Neural cell (in vitro differentiated cells): ENCODE measurements at regions not wholly inside any gene's neighbourhood (a gene's known extent, or its start where the extent isn't known, plus 50 kb on each side); places are given as distances from the start of the nearest gene placed in this dataset.

Source experiments
- H2AFZ ChIP-seq: fragments of 200-600, 300-800 bp; sonication (generic), shearing (Covaris generic); 2 replicates; pipeline ENCODE4 v1.6.0; 2014; ENCODE audit warnings: low read depth, mild to moderate bottlenecking, antibody characterized with exemption, low read length, moderate library complexity
- H3F3A ChIP-seq: fragments of 200-600 bp; shearing (Covaris generic); 2 replicates; pipeline ENCODE4 v1.6.1; 2016; ENCODE audit warnings: mild to moderate bottlenecking, moderate library complexity, mixed read lengths, antibody characterized with exemption, low read length; ENCODE audit not compliant: insufficient read depth, poor library complexity, severe bottlenecking
- H3K27ac ChIP-seq: fragments of 200-600, 300-800 bp; sonication (generic), shearing (Covaris generic); 2 replicates; pipeline ENCODE4 v1.5.1; 2014; ENCODE audit warnings: mild to moderate bottlenecking, low read length, moderate library complexity
- H3K27me3 ChIP-seq: fragments of 300-800, 200-600 bp; sonication (generic), shearing (Covaris generic); 2 replicates; pipeline ENCODE4 v1.6.0; 2014; ENCODE audit warnings: mild to moderate bottlenecking, low read depth, low read length, moderate library complexity; ENCODE audit not compliant: insufficient read depth
- H3K36me3 ChIP-seq: fragments of 300-800, 200-600 bp; sonication (generic), shearing (Covaris generic); 2 replicates; pipeline ENCODE4 v1.5.1; 2014; ENCODE audit warnings: mild to moderate bottlenecking, antibody characterized with exemption, low read length, moderate library complexity; ENCODE audit not compliant: insufficient read depth
- H3K4me2 ChIP-seq: fragments of 300-800, 200-600 bp; sonication (generic), shearing (Covaris generic); 2 replicates; pipeline ENCODE4 v1.6.0; 2014; ENCODE audit warnings: mild to moderate bottlenecking, low read length
- H3K4me3 ChIP-seq: fragments of 300-800, 200-600 bp; sonication (generic), shearing (Covaris generic); 2 replicates; pipeline ENCODE4 v1.5.1; 2014; ENCODE audit warnings: mild to moderate bottlenecking, low read length, moderate library complexity
- H3K79me2 ChIP-seq: fragments of 200-600 bp; shearing (Covaris generic); replicated peaks from 2 replicates; pipeline ENCODE4 v1.6.0; 2014; ENCODE audit warnings: mild to moderate bottlenecking, low read length, moderate library complexity; ENCODE audit not compliant: insufficient read depth
- H3K9ac ChIP-seq: fragments of 300-800, 200-600 bp; sonication (generic), shearing (Covaris generic); 2 replicates; pipeline ENCODE4 v1.6.1; 2016; ENCODE audit warnings: mild to moderate bottlenecking, low read length, mixed read lengths
- H3K9me2 ChIP-seq: fragments of 200-600 bp; shearing (Covaris generic); 2 replicates; pipeline ENCODE4 v1.6.1; 2016; ENCODE audit warnings: mild to moderate bottlenecking, low read length, mixed read lengths; ENCODE audit not compliant: insufficient read depth
- H3K9me3 ChIP-seq: fragments of 200-600, 300-800 bp; sonication (generic), shearing (Covaris generic); 2 replicates; pipeline ENCODE4 v1.6.1; 2016; ENCODE audit warnings: mild to moderate bottlenecking, mixed run types, low read length, moderate library complexity, mixed read lengths
- H4K20me1 ChIP-seq: fragments of 200-600 bp; shearing (Covaris generic); 2 replicates; pipeline ENCODE4 v1.6.1; 2016; ENCODE audit warnings: mild to moderate bottlenecking, mixed run types; ENCODE audit not compliant: insufficient read depth
- EP300 ChIP-seq: fragments of 450-650 bp; conservative IDR thresholded peaks from 2 replicates; pipeline ENCODE4 v1.6.1; 2014; ENCODE audit warnings: antibody characterized with exemption, mild to moderate bottlenecking, moderate library complexity; ENCODE audit not compliant: poor library complexity, severe bottlenecking
- EZH2 ChIP-seq: fragments of 200-600, 300-800 bp; shearing (Covaris generic), sonication (generic); IDR thresholded peaks from 2 replicates; pipeline ENCODE4 v1.6.1; 2014; ENCODE audit warnings: antibody characterized with exemption, low read length, borderline replicate concordance, mild to moderate bottlenecking; ENCODE audit not compliant: insufficient read depth, poor library complexity, severe bottlenecking
- MXI1 ChIP-seq: fragments of 450-650 bp; conservative IDR thresholded peaks from 2 replicates; pipeline ENCODE4 v1.6.1; 2014; ENCODE audit warnings: antibody characterized with exemption, mild to moderate bottlenecking; ENCODE audit not compliant: poor library complexity, severe bottlenecking
- POLR2AphosphoS5 ChIP-seq: IDR thresholded peaks from 2 replicates; pipeline ENCODE4 v1.6.1; 2012
- RAD21 ChIP-seq: fragments of 450-650 bp; conservative IDR thresholded peaks from 2 replicates; pipeline ENCODE4 v1.6.1; 2014; ENCODE audit warnings: antibody characterized with exemption, mild to moderate bottlenecking, moderate library complexity
- SMC3 ChIP-seq: fragments of 450-650 bp; conservative IDR thresholded peaks from 2 replicates; pipeline ENCODE4 v1.6.1; 2014; ENCODE audit warnings: antibody characterized with exemption, mild to moderate bottlenecking, moderate library complexity; ENCODE audit not compliant: poor library complexity
- TAF1 ChIP-seq: IDR thresholded peaks from 2 replicates; pipeline ENCODE4 v1.6.1; 2012; ENCODE audit warnings: low read depth
- TF ChIP-seq, protein P1 (sequence below): IDR thresholded peaks from 2 replicates; pipeline ENCODE4 v1.6.1; 2012; ENCODE audit warnings: borderline replicate concordance
- TF ChIP-seq, protein P2 (sequence below): fragments of 450-650 bp; IDR thresholded peaks from 2 replicates; pipeline ENCODE4 v1.5.1; 2014; ENCODE audit warnings: antibody characterized with exemption, mild to moderate bottlenecking, moderate library complexity; ENCODE audit not compliant: poor library complexity, severe bottlenecking

DNA sequence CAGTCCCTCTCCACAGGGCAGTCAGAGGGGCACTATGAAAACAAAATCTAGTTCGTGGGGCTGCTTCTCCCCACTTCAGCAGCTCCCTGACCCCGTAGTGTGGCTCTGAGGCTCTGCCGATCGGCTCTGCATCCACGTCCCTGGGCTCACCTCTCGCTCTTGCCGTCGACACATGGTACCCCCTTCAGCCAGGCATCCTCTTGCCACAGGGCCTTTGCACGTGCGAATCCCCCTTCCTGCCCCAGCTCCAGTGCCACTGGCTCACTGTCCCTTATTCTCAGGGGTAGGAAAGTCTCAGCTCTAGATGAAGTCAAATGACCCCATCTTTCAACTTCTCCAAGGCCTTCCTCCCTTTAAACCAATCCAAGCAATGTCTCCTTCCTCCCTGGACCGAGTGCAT lies 72.7 kb downstream of the KLHDC7A start:
- H3K4me3 ChIP-seq, result no peak overlapping the region
- H3K9me3 ChIP-seq, result no peaks in the 10 kb centered on the region
- no peak overlapping the region for H3K9ac ChIP-seq
- no peaks in the 10 kb centered on the region for H3K36me3 ChIP-seq
- H2AFZ ChIP-seq, result no peak overlapping the region
- H3K9me2 ChIP-seq, result no peaks in the 10 kb centered on the region
- TF ChIP-seq POLR2AphosphoS5, result no peak
- no peak for TF ChIP-seq MXI1
- TF ChIP-seq TAF1, result no peak
- TF ChIP-seq, protein P1, sequence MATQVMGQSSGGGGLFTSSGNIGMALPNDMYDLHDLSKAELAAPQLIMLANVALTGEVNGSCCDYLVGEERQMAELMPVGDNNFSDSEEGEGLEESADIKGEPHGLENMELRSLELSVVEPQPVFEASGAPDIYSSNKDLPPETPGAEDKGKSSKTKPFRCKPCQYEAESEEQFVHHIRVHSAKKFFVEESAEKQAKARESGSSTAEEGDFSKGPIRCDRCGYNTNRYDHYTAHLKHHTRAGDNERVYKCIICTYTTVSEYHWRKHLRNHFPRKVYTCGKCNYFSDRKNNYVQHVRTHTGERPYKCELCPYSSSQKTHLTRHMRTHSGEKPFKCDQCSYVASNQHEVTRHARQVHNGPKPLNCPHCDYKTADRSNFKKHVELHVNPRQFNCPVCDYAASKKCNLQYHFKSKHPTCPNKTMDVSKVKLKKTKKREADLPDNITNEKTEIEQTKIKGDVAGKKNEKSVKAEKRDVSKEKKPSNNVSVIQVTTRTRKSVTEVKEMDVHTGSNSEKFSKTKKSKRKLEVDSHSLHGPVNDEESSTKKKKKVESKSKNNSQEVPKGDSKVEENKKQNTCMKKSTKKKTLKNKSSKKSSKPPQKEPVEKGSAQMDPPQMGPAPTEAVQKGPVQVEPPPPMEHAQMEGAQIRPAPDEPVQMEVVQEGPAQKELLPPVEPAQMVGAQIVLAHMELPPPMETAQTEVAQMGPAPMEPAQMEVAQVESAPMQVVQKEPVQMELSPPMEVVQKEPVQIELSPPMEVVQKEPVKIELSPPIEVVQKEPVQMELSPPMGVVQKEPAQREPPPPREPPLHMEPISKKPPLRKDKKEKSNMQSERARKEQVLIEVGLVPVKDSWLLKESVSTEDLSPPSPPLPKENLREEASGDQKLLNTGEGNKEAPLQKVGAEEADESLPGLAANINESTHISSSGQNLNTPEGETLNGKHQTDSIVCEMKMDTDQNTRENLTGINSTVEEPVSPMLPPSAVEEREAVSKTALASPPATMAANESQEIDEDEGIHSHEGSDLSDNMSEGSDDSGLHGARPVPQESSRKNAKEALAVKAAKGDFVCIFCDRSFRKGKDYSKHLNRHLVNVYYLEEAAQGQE, result no peak
- TF ChIP-seq, protein P2, sequence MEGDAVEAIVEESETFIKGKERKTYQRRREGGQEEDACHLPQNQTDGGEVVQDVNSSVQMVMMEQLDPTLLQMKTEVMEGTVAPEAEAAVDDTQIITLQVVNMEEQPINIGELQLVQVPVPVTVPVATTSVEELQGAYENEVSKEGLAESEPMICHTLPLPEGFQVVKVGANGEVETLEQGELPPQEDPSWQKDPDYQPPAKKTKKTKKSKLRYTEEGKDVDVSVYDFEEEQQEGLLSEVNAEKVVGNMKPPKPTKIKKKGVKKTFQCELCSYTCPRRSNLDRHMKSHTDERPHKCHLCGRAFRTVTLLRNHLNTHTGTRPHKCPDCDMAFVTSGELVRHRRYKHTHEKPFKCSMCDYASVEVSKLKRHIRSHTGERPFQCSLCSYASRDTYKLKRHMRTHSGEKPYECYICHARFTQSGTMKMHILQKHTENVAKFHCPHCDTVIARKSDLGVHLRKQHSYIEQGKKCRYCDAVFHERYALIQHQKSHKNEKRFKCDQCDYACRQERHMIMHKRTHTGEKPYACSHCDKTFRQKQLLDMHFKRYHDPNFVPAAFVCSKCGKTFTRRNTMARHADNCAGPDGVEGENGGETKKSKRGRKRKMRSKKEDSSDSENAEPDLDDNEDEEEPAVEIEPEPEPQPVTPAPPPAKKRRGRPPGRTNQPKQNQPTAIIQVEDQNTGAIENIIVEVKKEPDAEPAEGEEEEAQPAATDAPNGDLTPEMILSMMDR, result no peak
- no peak for TF ChIP-seq SMC3
- TF ChIP-seq EP300, result no peak
- TF ChIP-seq RAD21, result no peak
- no peak for TF ChIP-seq EZH2
- no peak overlapping the region for H3K4me2 ChIP-seq
- H3F3A ChIP-seq, result peaks cover 2% of the 10 kb centered on the region
- no peaks in the 10 kb centered on the region for H3K79me2 ChIP-seq
- H4K20me1 ChIP-seq, result no peaks in the 10 kb centered on the region
- no peaks in the 10 kb centered on the region for H3K27me3 ChIP-seq
- no peak overlapping the region for H3K27ac ChIP-seq

DNA sequence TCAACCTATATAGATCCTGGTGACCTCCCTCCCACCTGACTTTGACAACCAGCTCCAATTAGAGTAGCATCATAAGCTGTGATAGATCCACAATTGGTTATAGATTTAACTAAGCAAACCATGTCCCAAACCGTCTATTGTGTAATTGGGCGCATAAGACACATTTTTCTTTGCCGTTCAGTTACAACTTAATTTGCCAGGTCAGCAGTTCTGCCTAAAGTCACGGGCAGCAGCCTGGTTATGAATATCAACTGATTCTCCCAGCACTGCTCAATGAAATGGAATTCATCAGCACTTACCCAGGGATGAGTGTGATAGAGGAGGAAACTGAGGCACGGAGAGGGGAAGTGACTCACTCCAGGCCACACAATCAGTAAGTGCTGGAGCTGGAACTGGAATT lies 73.4 kb downstream of the KLHDC7A start:
- Histone ChIP-seq H3K27ac (no peak overlapping the region), H3K36me3 (no peaks in the 10 kb centered on the region), H2AFZ (no peak overlapping the region), H3K9me3 (no peaks in the 10 kb centered on the region), H3K9me2 (no peaks in the 10 kb centered on the region), H3K27me3 (no peaks in the 10 kb centered on the region), H3F3A (peaks cover 4% of the 10 kb centered on the region), H3K4me3 (no peak overlapping the region), H4K20me1 (no peaks in the 10 kb centered on the region), H3K4me2 (no peak overlapping the region), H3K79me2 (no peaks in the 10 kb centered on the region), H3K9ac (no peak overlapping the region)
- TF ChIP-seq RAD21, result no peak
- TF ChIP-seq, protein P1, result no peak
- no peak for TF ChIP-seq EZH2
- no peak for TF ChIP-seq SMC3
- TF ChIP-seq POLR2AphosphoS5, result no peak
- no peak for TF ChIP-seq MXI1
- no peak for TF ChIP-seq EP300
- TF ChIP-seq TAF1, result no peak
